NT2/D1 (cell line): ENCODE measurements at regions not wholly inside any gene's neighbourhood (a gene's known extent, or its start where the extent isn't known, plus 50 kb on each side); places are given as distances from the start of the nearest gene placed in this dataset.

Experiments used
- DNase-seq: peaks from one replicate; pipeline ENCODE4 v3.0.0-alpha.2; 2011; ENCODE audit warnings: low read depth, low spot score
- H3K27me3 ChIP-seq: 2 replicates; pipeline ENCODE4 v1.6.0; 2011; ENCODE audit warnings: mild to moderate bottlenecking; ENCODE audit not compliant: insufficient read length, insufficient read depth
- H3K36me3 ChIP-seq: 2 replicates; pipeline ENCODE4 v1.6.1; 2011; ENCODE audit warnings: mild to moderate bottlenecking, low read length, mixed read lengths; ENCODE audit not compliant: insufficient read depth, insufficient read length
- H3K4me1 ChIP-seq: 2 replicates; pipeline ENCODE4 v1.5.1; 2011; ENCODE audit not compliant: insufficient read depth, insufficient read length
- H3K4me3 ChIP-seq: 2 replicates; pipeline ENCODE4 v1.5.1; 2011; ENCODE audit warnings: low read depth; ENCODE audit not compliant: insufficient read length
- H3K9ac ChIP-seq: 2 replicates; pipeline ENCODE4 v1.6.0; 2011; ENCODE audit warnings: low read depth; ENCODE audit not compliant: insufficient read length
- H3K9me3 ChIP-seq: 2 replicates; pipeline ENCODE4 v1.5.1; 2011; ENCODE audit warnings: mild to moderate bottlenecking, low read length; ENCODE audit not compliant: insufficient read depth
- SUZ12 ChIP-seq: IDR thresholded peaks from 2 replicates; pipeline ENCODE4 v1.6.1; 2011; ENCODE audit not compliant: insufficient read length, insufficient read depth; ENCODE audit errors: extremely low read depth
- YY1 ChIP-seq: IDR thresholded peaks from 2 replicates; pipeline ENCODE4 v1.6.1; 2011; ENCODE audit not compliant: insufficient read length, insufficient read depth
- ZNF274 ChIP-seq: IDR thresholded peaks from 2 replicates; pipeline ENCODE4 v1.6.1; 2011; ENCODE audit warnings: mild to moderate bottlenecking, low read depth, low read length

- DNase-seq, result no peak
- TF ChIP-seq YY1, result no peak
- no peak for TF ChIP-seq SUZ12
- no peak for TF ChIP-seq ZNF274
- no peaks in the 10 kb centered on the region for H3K9me3 ChIP-seq
- H3K9ac ChIP-seq, result no peak overlapping the region
- no peaks in the 10 kb centered on the region for H3K27me3 ChIP-seq
- H3K36me3 ChIP-seq, result no peaks in the 10 kb centered on the region
- no peak overlapping the region for H3K4me3 ChIP-seq
- H3K4me1 ChIP-seq, result no peaks in the 10 kb centered on the region
Measured at GRCh38 chr1:214928574-214928973, 154.0 kb upstream of the KCNK2 start.

- Histone ChIP-seq H3K36me3 (no peaks in the 10 kb centered on the region), H3K27me3 (no peaks in the 10 kb centered on the region), H3K9ac (no peak overlapping the region), H3K4me3 (no peak overlapping the region), H3K9me3 (no peaks in the 10 kb centered on the region), H3K4me1 (no peaks in the 10 kb centered on the region)
- TF ChIP-seq SUZ12, result no peak
- no peak for TF ChIP-seq YY1
- TF ChIP-seq ZNF274, result no peak
- no peak for DNase-seq
Measured at GRCh38 chr1:214933375-214933774, 149.2 kb upstream of the KCNK2 start.

- Histone ChIP-seq H3K27me3 (no peaks in the 10 kb centered on the region), H3K9ac (no peak overlapping the region), H3K36me3 (no peaks in the 10 kb centered on the region), H3K4me1 (no peaks in the 10 kb centered on the region), H3K4me3 (no peak overlapping the region), H3K9me3 (no peaks in the 10 kb centered on the region)
- TF ChIP-seq SUZ12 (no peak), ZNF274 (no peak), YY1 (no peak)
- DNase-seq, result no peak
Measured at GRCh38 chr1:214934045-214934444, 148.5 kb upstream of the KCNK2 start.

- TF ChIP-seq ZNF274 (no peak), SUZ12 (no peak), YY1 (no peak)
- no peaks in the 10 kb centered on the region for H3K9me3 ChIP-seq
- no peaks in the 10 kb centered on the region for H3K4me1 ChIP-seq
- H3K4me3 ChIP-seq, result no peak overlapping the region
- no peaks in the 10 kb centered on the region for H3K27me3 ChIP-seq
- no peaks in the 10 kb centered on the region for H3K36me3 ChIP-seq
- no peak for DNase-seq
- no peak overlapping the region for H3K9ac ChIP-seq
Measured at GRCh38 chr1:214935258-214935657, 147.3 kb upstream of the KCNK2 start.

GRCh38 chr1:214939180-214939579 lies 143.4 kb upstream of the KCNK2 start:
- Histone ChIP-seq H3K36me3 (no peaks in the 10 kb centered on the region), H3K9ac (no peak overlapping the region), H3K9me3 (no peaks in the 10 kb centered on the region), H3K4me3 (no peak overlapping the region), H3K27me3 (no peaks in the 10 kb centered on the region), H3K4me1 (no peaks in the 10 kb centered on the region)
- TF ChIP-seq ZNF274 (no peak), SUZ12 (no peak), YY1 (no peak)
- no peak for DNase-seq

GRCh38 chr1:214941061-214941460 lies 141.5 kb upstream of the KCNK2 start:
- TF ChIP-seq YY1 (no peak), ZNF274 (no peak), SUZ12 (no peak)
- Histone ChIP-seq H3K36me3 (no peaks in the 10 kb centered on the region), H3K9me3 (no peaks in the 10 kb centered on the region), H3K4me3 (no peak overlapping the region), H3K4me1 (no peaks in the 10 kb centered on the region), H3K9ac (no peak overlapping the region), H3K27me3 (no peaks in the 10 kb centered on the region)
- DNase-seq, result no peak

GRCh38 chr1:214943054-214943453 lies 139.5 kb upstream of the KCNK2 start:
- no peaks in the 10 kb centered on the region for H3K36me3 ChIP-seq
- no peaks in the 10 kb centered on the region for H3K27me3 ChIP-seq
- DNase-seq, result no peak
- no peak overlapping the region for H3K4me3 ChIP-seq
- H3K4me1 ChIP-seq, result no peaks in the 10 kb centered on the region
- no peak overlapping the region for H3K9ac ChIP-seq
- TF ChIP-seq YY1 (no peak), ZNF274 (no peak), SUZ12 (no peak)
- no peaks in the 10 kb centered on the region for H3K9me3 ChIP-seq

- no peak overlapping the region for H3K9ac ChIP-seq
- H3K4me1 ChIP-seq, result no peaks in the 10 kb centered on the region
- TF ChIP-seq SUZ12, result no peak
- TF ChIP-seq ZNF274, result no peak
- no peak for TF ChIP-seq YY1
- DNase-seq, result no peak
- H3K4me3 ChIP-seq, result no peak overlapping the region
- H3K36me3 ChIP-seq, result no peaks in the 10 kb centered on the region
- H3K9me3 ChIP-seq, result no peaks in the 10 kb centered on the region
- H3K27me3 ChIP-seq, result no peaks in the 10 kb centered on the region
Measured at GRCh38 chr1:214946615-214947014, 135.9 kb upstream of the KCNK2 start.
